Stimulated activated naive B cell treated with anti-CD40 and anti-IgM and Interleukin-4, amounts not matched to agents 10 μg/mL and 1 μg/mL and 100 μg/mL, for 72 hours (primary cell): ENCODE measurements at regions not wholly inside any gene's neighbourhood (a gene's known extent, or its start where the extent isn't known, plus 50 kb on each side); places are given as distances from the start of the nearest gene placed in this dataset.

Experiments used
- ATAC-seq, 2 donors: fragments of 150-1000 bp; cut with Tn5 transposase; replicated peaks; 2 replicates each; pipeline ENCODE4 v1.10.0; 2021; ENCODE audit warnings: moderate library complexity in 1 of 2
- DNase-seq: peaks from one replicate; pipeline ENCODE4 v3.0.0; 2021
- H3K27ac Mint-ChIP-seq: one replicate; pipeline ENCODE4 v1.8.0; 2022; ENCODE audit warnings: mild to moderate bottlenecking, mixed read lengths
- H3K27me3 Mint-ChIP-seq, 2 donors: one replicate each; pipeline ENCODE4 v1.8.0; 2022; ENCODE audit warnings: mixed read lengths in 2 of 2
- H3K36me3 Mint-ChIP-seq, 2 donors: one replicate each; pipeline ENCODE4 v1.8.0; 2022; ENCODE audit warnings: mixed read lengths in 2 of 2, mild to moderate bottlenecking in 1 of 2
- H3K4me1 Mint-ChIP-seq, 2 donors: one replicate each; pipeline ENCODE4 v1.8.0; 2022; ENCODE audit warnings: mixed read lengths in 2 of 2, mild to moderate bottlenecking in 1 of 2
- H3K4me3 Mint-ChIP-seq, 2 donors: one replicate each; pipeline ENCODE4 v1.8.0; 2022; ENCODE audit warnings: mild to moderate bottlenecking in 2 of 2, mixed read lengths in 2 of 2, moderate library complexity in 1 of 2
- H3K9me3 Mint-ChIP-seq, 2 donors: one replicate each; pipeline ENCODE4 v1.8.0; 2022; ENCODE audit warnings: mixed read lengths in 2 of 2, mild to moderate bottlenecking in 1 of 2

- no peaks in the 10 kb centered on the region for H3K4me1 Mint-ChIP-seq
- DNase-seq (no peak), ATAC-seq (no peak)
- H3K36me3 Mint-ChIP-seq: no peaks in the 10 kb centered on the region
- H3K27me3 Mint-ChIP-seq: no peaks in the 10 kb centered on the region
- no peak overlapping the region for H3K27ac Mint-ChIP-seq
- H3K9me3 Mint-ChIP-seq: peaks cover 4% of the 10 kb centered on the region in 2 donors
- H3K4me3 Mint-ChIP-seq: no peak overlapping the region
Observed at GRCh38 chr18:14905350-14905749, 157.4 kb downstream of the ANKRD30B start.

GRCh38 chr18:14905979-14906378, 158.0 kb downstream of the ANKRD30B start:
- no peaks in the 10 kb centered on the region for H3K27me3 Mint-ChIP-seq
- no peak for DNase-seq
- peaks cover 4% of the 10 kb centered on the region in 2 donors for H3K9me3 Mint-ChIP-seq
- H3K4me3 Mint-ChIP-seq: no peak overlapping the region
- ATAC-seq: no peak
- H3K27ac Mint-ChIP-seq: no peak overlapping the region
- no peaks in the 10 kb centered on the region for H3K36me3 Mint-ChIP-seq
- H3K4me1 Mint-ChIP-seq: no peaks in the 10 kb centered on the region

GRCh38 chr18:14907420-14907819, 159.4 kb downstream of the ANKRD30B start:
- ATAC-seq (no peak), DNase-seq (no peak)
- H3K27ac Mint-ChIP-seq: no peak overlapping the region
- H3K4me3 Mint-ChIP-seq: no peak overlapping the region
- no peaks in the 10 kb centered on the region for H3K36me3 Mint-ChIP-seq
- H3K4me1 Mint-ChIP-seq: no peaks in the 10 kb centered on the region
- peaks cover 3 to 4% of the 10 kb centered on the region in 2 donors for H3K9me3 Mint-ChIP-seq
- no peaks in the 10 kb centered on the region for H3K27me3 Mint-ChIP-seq

DNA sequence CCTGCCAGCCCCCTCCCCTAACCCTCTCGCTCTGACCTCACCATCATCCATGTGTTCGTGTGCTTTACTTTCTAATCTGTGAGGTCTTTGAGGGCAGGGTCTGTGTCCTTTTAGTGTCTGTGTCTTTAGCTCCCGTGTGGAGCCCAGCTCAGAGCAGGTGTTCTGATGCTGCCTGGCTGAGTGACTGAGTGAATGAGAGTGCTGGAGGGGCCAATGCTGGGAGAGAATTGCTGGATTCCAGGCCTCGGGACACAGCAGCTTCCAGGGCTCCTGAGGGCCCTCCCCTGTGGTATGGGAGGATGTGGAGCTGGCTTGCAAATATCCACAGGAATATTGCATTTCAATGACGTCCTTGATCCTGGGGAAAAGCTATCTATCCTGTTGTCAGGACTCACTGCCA, 160.6 kb downstream of the ANKRD30B start:
- Mint-ChIP-seq H3K9me3 (peaks cover 0 to 4% of the 10 kb centered on the region in 2 donors), H3K4me1 (no peaks in the 10 kb centered on the region), H3K27ac (no peak overlapping the region), H3K27me3 (no peaks in the 10 kb centered on the region), H3K4me3 (no peak overlapping the region), H3K36me3 (no peaks in the 10 kb centered on the region)
- DNase-seq (no peak), ATAC-seq (no peak)

DNA sequence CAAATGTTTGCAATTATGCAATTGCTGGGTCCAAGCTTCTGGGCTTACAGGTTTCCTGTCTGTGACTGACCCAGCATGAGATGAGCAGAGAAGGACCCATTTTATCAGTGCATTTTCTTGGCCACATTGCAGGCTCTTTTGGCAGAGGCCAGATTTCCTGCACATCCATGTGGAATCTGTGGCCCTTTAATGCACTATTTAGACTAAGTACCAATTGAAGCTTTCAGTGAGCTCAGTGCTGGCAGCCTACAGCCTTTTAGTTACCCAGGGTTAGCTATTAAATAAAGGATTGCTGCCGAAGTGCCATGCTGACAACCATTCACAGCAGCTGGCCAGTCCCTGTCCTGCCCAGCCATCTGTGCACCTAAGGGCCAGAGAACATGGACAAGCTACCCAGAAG, 165.0 kb downstream of the ANKRD30B start:
- H3K4me3 Mint-ChIP-seq: no peak overlapping the region
- ATAC-seq: no peak
- no peaks in the 10 kb centered on the region for H3K27me3 Mint-ChIP-seq
- peaks cover 2 to 7% of the 10 kb centered on the region in 2 donors for H3K9me3 Mint-ChIP-seq
- H3K27ac Mint-ChIP-seq: no peak overlapping the region
- H3K4me1 Mint-ChIP-seq: no peaks in the 10 kb centered on the region
- no peaks in the 10 kb centered on the region for H3K36me3 Mint-ChIP-seq
- DNase-seq: no peak

DNA sequence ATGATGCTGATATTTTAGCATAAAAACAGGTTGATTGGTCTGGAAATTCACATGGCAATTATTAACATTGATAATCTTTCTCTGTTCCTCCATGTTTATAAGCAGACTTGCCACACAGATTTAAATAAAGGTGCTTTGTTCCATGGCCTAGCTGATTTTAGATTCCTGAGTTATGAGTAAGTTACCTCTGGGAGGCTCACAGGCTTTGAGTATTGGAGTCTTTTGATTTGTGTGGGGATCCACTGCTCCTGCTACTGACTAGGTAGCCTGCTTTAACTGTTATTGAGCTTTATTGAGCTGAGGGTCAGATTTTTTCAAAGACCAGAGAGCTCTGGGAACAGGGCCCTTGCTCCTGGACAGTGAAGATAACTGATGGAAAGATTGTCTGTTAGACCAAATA, 166.1 kb downstream of the ANKRD30B start:
- Mint-ChIP-seq H3K27ac (no peak overlapping the region), H3K9me3 (peaks cover 0 to 7% of the 10 kb centered on the region in 2 donors), H3K27me3 (no peaks in the 10 kb centered on the region), H3K4me3 (no peak overlapping the region), H3K36me3 (no peaks in the 10 kb centered on the region), H3K4me1 (no peaks in the 10 kb centered on the region)
- DNase-seq: no peak
- no peak for ATAC-seq

GRCh38 chr18:14914771-14915170, 166.8 kb downstream of the ANKRD30B start:
- Mint-ChIP-seq H3K27me3 (no peaks in the 10 kb centered on the region), H3K4me3 (no peak overlapping the region), H3K9me3 (peaks cover 0 to 7% of the 10 kb centered on the region in 2 donors), H3K36me3 (no peaks in the 10 kb centered on the region), H3K4me1 (no peaks in the 10 kb centered on the region), H3K27ac (no peak overlapping the region)
- no peak for DNase-seq
- ATAC-seq: no peak

GRCh38 chr18:14916181-14916580, 168.2 kb downstream of the ANKRD30B start:
- no peak for DNase-seq
- no peaks in the 10 kb centered on the region for H3K27me3 Mint-ChIP-seq
- no peak overlapping the region for H3K27ac Mint-ChIP-seq
- ATAC-seq: no peak
- H3K4me1 Mint-ChIP-seq: no peaks in the 10 kb centered on the region
- no peaks in the 10 kb centered on the region for H3K36me3 Mint-ChIP-seq
- H3K9me3 Mint-ChIP-seq: peaks cover 4 to 7% of the 10 kb centered on the region in 2 donors
- no peak overlapping the region for H3K4me3 Mint-ChIP-seq

GRCh38 chr18:14916851-14917250, 168.9 kb downstream of the ANKRD30B start:
- no peak for ATAC-seq
- H3K27me3 Mint-ChIP-seq: no peaks in the 10 kb centered on the region
- H3K4me1 Mint-ChIP-seq: no peaks in the 10 kb centered on the region
- no peaks in the 10 kb centered on the region for H3K36me3 Mint-ChIP-seq
- H3K27ac Mint-ChIP-seq: no peak overlapping the region
- no peak for DNase-seq
- H3K9me3 Mint-ChIP-seq: peaks cover 4 to 7% of the 10 kb centered on the region in 2 donors
- no peak overlapping the region for H3K4me3 Mint-ChIP-seq

DNA sequence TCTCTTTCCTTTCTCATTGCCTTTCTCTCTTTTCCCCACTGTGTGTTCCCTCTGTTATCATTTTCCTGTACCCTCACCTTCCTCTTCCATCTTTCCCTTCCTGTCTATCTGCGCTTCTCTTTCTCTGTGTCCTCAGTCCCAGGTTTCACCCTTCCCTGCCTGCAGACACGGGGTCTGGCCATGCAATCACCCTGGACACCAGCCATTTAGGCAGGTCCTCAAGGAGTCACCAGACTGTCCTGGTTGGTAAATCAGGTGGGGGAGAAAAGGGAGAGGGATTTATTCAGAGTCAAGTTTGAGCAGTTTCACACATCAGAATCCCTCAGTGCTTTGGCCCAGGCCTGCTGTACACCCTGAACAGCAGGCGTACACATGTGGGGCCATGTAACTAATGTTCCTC, 169.3 kb downstream of the ANKRD30B start:
- no peaks in the 10 kb centered on the region for H3K36me3 Mint-ChIP-seq
- ATAC-seq (no peak), DNase-seq (no peak)
- H3K4me1 Mint-ChIP-seq: no peaks in the 10 kb centered on the region
- no peaks in the 10 kb centered on the region for H3K27me3 Mint-ChIP-seq
- peaks cover 4 to 7% of the 10 kb centered on the region in 2 donors for H3K9me3 Mint-ChIP-seq
- no peak overlapping the region for H3K4me3 Mint-ChIP-seq
- no peak overlapping the region for H3K27ac Mint-ChIP-seq

DNA sequence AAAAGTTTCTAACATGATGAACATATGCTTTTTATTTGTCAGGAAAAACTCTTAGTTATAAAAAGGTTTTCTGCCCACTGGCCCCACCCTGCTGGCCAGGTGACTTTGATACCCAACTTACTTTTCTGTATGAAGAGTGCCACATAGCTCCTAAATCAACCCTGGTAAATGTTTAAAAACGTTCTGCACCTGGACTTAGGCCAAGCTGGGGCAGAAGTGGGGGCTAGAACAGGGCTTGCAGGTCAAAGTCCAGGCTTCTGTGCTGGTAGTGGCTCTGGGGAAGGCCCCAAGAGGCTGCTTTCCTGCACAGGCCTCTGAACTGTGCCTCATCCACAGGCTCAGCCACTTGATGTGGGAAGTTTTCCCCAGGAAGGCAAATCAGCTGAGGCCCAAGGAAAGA, 171.7 kb downstream of the ANKRD30B start:
- DNase-seq (no peak), ATAC-seq (no peak)
- H3K27me3 Mint-ChIP-seq: no peaks in the 10 kb centered on the region
- H3K27ac Mint-ChIP-seq: no peak overlapping the region
- H3K36me3 Mint-ChIP-seq: no peaks in the 10 kb centered on the region
- no peaks in the 10 kb centered on the region for H3K4me1 Mint-ChIP-seq
- H3K4me3 Mint-ChIP-seq: no peak overlapping the region
- peaks cover 2 to 6% of the 10 kb centered on the region in 2 donors for H3K9me3 Mint-ChIP-seq

- Mint-ChIP-seq H3K27ac (no peak overlapping the region), H3K9me3 (peaks cover 0 to 6% of the 10 kb centered on the region in 2 donors), H3K4me1 (no peaks in the 10 kb centered on the region), H3K27me3 (no peaks in the 10 kb centered on the region), H3K36me3 (no peaks in the 10 kb centered on the region), H3K4me3 (no peak overlapping the region)
- no peak for DNase-seq
- no peak for ATAC-seq
Observed at GRCh38 chr18:14921031-14921430, 173.1 kb downstream of the ANKRD30B start.

- H3K4me3 Mint-ChIP-seq: no peak overlapping the region
- ATAC-seq (no peak), DNase-seq (no peak)
- no peaks in the 10 kb centered on the region for H3K36me3 Mint-ChIP-seq
- H3K27ac Mint-ChIP-seq: no peak overlapping the region
- H3K9me3 Mint-ChIP-seq: peaks cover 0 to 6% of the 10 kb centered on the region in 2 donors
- H3K4me1 Mint-ChIP-seq: no peaks in the 10 kb centered on the region
- H3K27me3 Mint-ChIP-seq: no peaks in the 10 kb centered on the region
Observed at GRCh38 chr18:14921547-14921946, 173.6 kb downstream of the ANKRD30B start.

DNA sequence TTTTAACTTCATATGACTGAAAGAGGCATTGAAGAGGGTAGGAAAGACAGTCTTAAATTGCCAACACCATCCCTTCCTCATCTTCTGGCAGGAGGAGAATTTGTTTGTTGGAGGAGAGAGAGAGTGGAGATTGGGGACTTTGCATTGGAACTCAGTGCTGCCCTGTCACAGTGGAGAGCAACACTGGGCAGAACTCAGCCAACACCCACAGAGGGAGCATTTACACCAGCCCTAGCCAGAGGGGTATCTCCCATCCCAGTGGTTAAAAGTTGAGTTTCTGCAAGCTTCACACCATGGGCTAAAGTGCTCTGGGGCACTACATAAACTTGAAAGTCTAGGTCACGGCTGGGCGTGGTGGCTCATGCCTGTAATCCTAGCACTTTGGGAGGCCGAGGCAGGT, 174.1 kb downstream of the ANKRD30B start:
- Mint-ChIP-seq H3K36me3 (no peaks in the 10 kb centered on the region), H3K9me3 (peaks cover 0 to 6% of the 10 kb centered on the region in 2 donors), H3K27me3 (no peaks in the 10 kb centered on the region), H3K27ac (no peak overlapping the region), H3K4me1 (no peaks in the 10 kb centered on the region), H3K4me3 (no peak overlapping the region)
- no peak for DNase-seq
- no peak for ATAC-seq

GRCh38 chr18:14922965-14923565, 175.1 kb downstream of the ANKRD30B start:
- Mint-ChIP-seq H3K4me3 (no peak overlapping the region), H3K36me3 (no peaks in the 10 kb centered on the region), H3K27me3 (no peaks in the 10 kb centered on the region), H3K4me1 (no peaks in the 10 kb centered on the region), H3K9me3 (peaks cover 0 to 6% of the 10 kb centered on the region in 2 donors), H3K27ac (no peak overlapping the region)
- DNase-seq (no peak), ATAC-seq (no peak)

GRCh38 chr18:14924226-14924625, 176.3 kb downstream of the ANKRD30B start:
- no peaks in the 10 kb centered on the region for H3K4me1 Mint-ChIP-seq
- H3K27ac Mint-ChIP-seq: no peak overlapping the region
- ATAC-seq: no peak
- H3K4me3 Mint-ChIP-seq: no peak overlapping the region
- no peak for DNase-seq
- H3K9me3 Mint-ChIP-seq: peaks cover 0 to 8% of the 10 kb centered on the region in 2 donors
- H3K36me3 Mint-ChIP-seq: no peaks in the 10 kb centered on the region
- no peaks in the 10 kb centered on the region for H3K27me3 Mint-ChIP-seq
